Muscle layer of colon (tissue), 2 donors: ENCODE measurements at regions not wholly inside any gene's neighbourhood (a gene's known extent, or its start where the extent isn't known, plus 50 kb on each side); places are given as distances from the start of the nearest gene placed in this dataset.

Source experiments
- H3K27ac ChIP-seq: one replicate; pipeline ENCODE4 v1.7.0; 2013; ENCODE audit warnings: low read depth, mild to moderate bottlenecking, low read length, moderate library complexity
- H3K27me3 ChIP-seq, 2 donors: one replicate each; pipeline ENCODE4 v1.7.0; 2013; ENCODE audit warnings: low read length in 2 of 2, mild to moderate bottlenecking in 2 of 2; ENCODE audit not compliant: insufficient read depth in 2 of 2, control insufficient read depth in 1 of 2
- H3K36me3 ChIP-seq: one replicate; pipeline ENCODE4 v1.7.0; 2013; ENCODE audit warnings: mild to moderate bottlenecking, low read length; ENCODE audit not compliant: insufficient read depth
- H3K4me1 ChIP-seq: one replicate; pipeline ENCODE4 v1.7.0; 2013; ENCODE audit warnings: mild to moderate bottlenecking, low read length; ENCODE audit not compliant: insufficient read depth
- H3K4me3 ChIP-seq, 2 donors: one replicate each; pipeline ENCODE4 v1.7.0; 2013; ENCODE audit warnings: low read length in 2 of 2, low read depth in 1 of 2, mild to moderate bottlenecking in 1 of 2, moderate library complexity in 1 of 2
- H3K9ac ChIP-seq: one replicate; pipeline ENCODE4 v1.7.0; 2013; ENCODE audit warnings: low read length
- H3K9me3 ChIP-seq: one replicate; pipeline ENCODE4 v1.7.0; 2013; ENCODE audit warnings: mild to moderate bottlenecking, low read length
- donor health status: abdominal sarcoma.
- donor health status: Adenocarcinoma of cecum.

DNA sequence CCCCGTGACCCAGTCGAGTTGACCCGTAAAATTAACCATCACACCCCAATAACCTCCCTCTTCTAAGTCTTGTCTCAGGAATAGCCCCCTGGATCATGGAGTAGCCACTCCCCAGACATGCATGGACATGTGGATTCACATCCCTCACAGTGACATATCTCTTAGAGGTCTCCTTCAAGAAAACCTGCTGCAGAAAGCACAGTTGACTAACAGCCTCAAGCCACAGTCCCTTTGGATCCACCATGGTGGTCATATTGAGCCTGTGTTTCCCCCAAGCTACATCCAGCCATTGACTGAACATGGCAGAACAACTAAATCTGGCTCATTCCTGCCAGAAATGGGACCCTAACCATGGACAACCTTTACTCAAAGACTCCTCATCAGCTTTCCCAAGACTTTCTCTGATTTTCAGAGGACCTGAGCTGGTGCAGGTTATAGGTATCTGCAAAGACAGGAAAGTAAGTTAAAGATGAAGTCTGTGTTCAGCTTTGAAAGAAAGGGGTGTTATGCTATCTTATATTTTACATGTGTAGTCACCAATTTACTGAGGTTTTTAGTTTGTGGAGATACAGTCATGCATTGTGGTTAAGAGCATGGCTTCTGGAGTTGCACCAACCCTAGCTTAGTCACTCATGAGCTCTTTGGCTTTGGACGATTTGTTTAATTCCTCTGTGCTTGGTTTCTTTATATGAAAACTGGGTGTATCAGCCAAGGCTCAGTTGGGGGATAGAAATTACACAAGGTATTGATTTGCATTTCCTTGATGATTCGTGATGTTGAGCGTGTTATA, 219.1 kb downstream of the MYLK4 start:
- H3K9me3 ChIP-seq, result no peaks in the 10 kb centered on the region
- no peak overlapping the region for H3K27ac ChIP-seq
- no peaks in the 10 kb centered on the region for H3K36me3 ChIP-seq
- H3K4me1 ChIP-seq, result no peaks in the 10 kb centered on the region
- no peak overlapping the region for H3K4me3 ChIP-seq
- H3K9ac ChIP-seq, result no peak overlapping the region
- H3K27me3 ChIP-seq, result no peaks in the 10 kb centered on the region

GRCh38 chr6:2529211-2529719, 221.5 kb downstream of the MYLK4 start:
- no peaks in the 10 kb centered on the region for H3K36me3 ChIP-seq
- H3K9me3 ChIP-seq, result no peaks in the 10 kb centered on the region
- no peak overlapping the region for H3K4me3 ChIP-seq
- H3K27ac ChIP-seq, result no peak overlapping the region
- no peak overlapping the region for H3K9ac ChIP-seq
- H3K4me1 ChIP-seq, result no peaks in the 10 kb centered on the region
- no peaks in the 10 kb centered on the region for H3K27me3 ChIP-seq

GRCh38 chr6:2528156-2528555, 222.6 kb downstream of the MYLK4 start:
- no peaks in the 10 kb centered on the region for H3K27me3 ChIP-seq
- no peak overlapping the region for H3K9ac ChIP-seq
- no peaks in the 10 kb centered on the region for H3K4me1 ChIP-seq
- H3K27ac ChIP-seq, result no peak overlapping the region
- no peaks in the 10 kb centered on the region for H3K9me3 ChIP-seq
- H3K36me3 ChIP-seq, result no peaks in the 10 kb centered on the region
- H3K4me3 ChIP-seq, result no peak overlapping the region

GRCh38 chr6:2526766-2527165, 224.0 kb downstream of the MYLK4 start:
- no peaks in the 10 kb centered on the region for H3K9me3 ChIP-seq
- H3K27ac ChIP-seq, result no peak overlapping the region
- H3K36me3 ChIP-seq, result no peaks in the 10 kb centered on the region
- no peaks in the 10 kb centered on the region for H3K27me3 ChIP-seq
- H3K4me1 ChIP-seq, result no peaks in the 10 kb centered on the region
- no peak overlapping the region for H3K9ac ChIP-seq
- H3K4me3 ChIP-seq, result no peak overlapping the region

- no peaks in the 10 kb centered on the region for H3K27me3 ChIP-seq
- no peaks in the 10 kb centered on the region for H3K9me3 ChIP-seq
- H3K27ac ChIP-seq, result no peak overlapping the region
- no peaks in the 10 kb centered on the region for H3K36me3 ChIP-seq
- H3K9ac ChIP-seq, result no peak overlapping the region
- H3K4me1 ChIP-seq, result no peaks in the 10 kb centered on the region
- H3K4me3 ChIP-seq, result no peak overlapping the region
Observed at GRCh38 chr6:2524090-2524489, 226.6 kb downstream of the MYLK4 start.

DNA sequence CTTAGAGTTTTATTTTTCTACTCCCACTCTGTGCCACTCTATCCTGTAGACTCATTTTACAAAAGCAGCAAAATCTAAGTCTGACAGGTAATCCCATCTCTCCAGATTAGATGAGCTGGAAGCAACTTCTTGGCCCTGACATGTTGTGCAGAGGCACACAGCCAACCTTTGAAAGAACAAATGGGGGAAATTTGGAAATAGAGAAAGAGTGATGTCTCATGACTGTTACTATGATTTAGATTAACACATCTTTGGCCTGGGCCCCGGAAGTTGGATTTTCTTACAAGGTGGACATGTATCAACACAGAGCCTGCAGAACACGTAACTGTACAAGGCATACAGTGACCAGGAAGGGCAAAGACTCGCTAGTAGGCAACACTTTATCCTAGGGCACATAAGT, 227.7 kb downstream of the MYLK4 start:
- no peaks in the 10 kb centered on the region for H3K4me1 ChIP-seq
- no peaks in the 10 kb centered on the region for H3K36me3 ChIP-seq
- no peak overlapping the region for H3K27ac ChIP-seq
- no peaks in the 10 kb centered on the region for H3K9me3 ChIP-seq
- no peak overlapping the region for H3K9ac ChIP-seq
- no peaks in the 10 kb centered on the region for H3K27me3 ChIP-seq
- no peak overlapping the region for H3K4me3 ChIP-seq

- no peak overlapping the region for H3K4me3 ChIP-seq
Observed at GRCh38 chr6:2522521-2522920, 228.2 kb downstream of the MYLK4 start.

GRCh38 chr6:2517855-2518473, 232.8 kb downstream of the MYLK4 start:
- Histone ChIP-seq H3K27ac (no peak overlapping the region), H3K9ac (no peak overlapping the region), H3K4me3 (no peak overlapping the region), H3K4me1 (no peaks in the 10 kb centered on the region), H3K9me3 (no peaks in the 10 kb centered on the region), H3K27me3 (no peaks in the 10 kb centered on the region), H3K36me3 (no peaks in the 10 kb centered on the region)

More at GRCh38 chr6:2522521-2522920, 228.2 kb downstream of the MYLK4 start:
- no peaks in the 10 kb centered on the region for H3K9me3 ChIP-seq
- H3K4me1 ChIP-seq, result no peaks in the 10 kb centered on the region
- no peak overlapping the region for H3K27ac ChIP-seq
- no peak overlapping the region for H3K9ac ChIP-seq
- no peaks in the 10 kb centered on the region for H3K27me3 ChIP-seq
- no peaks in the 10 kb centered on the region for H3K36me3 ChIP-seq

- no peaks in the 10 kb centered on the region for H3K9me3 ChIP-seq
- H3K36me3 ChIP-seq, result no peaks in the 10 kb centered on the region
- no peak overlapping the region for H3K4me3 ChIP-seq
- no peaks in the 10 kb centered on the region for H3K27me3 ChIP-seq
- no peak overlapping the region for H3K9ac ChIP-seq
- no peaks in the 10 kb centered on the region for H3K4me1 ChIP-seq
- no peak overlapping the region for H3K27ac ChIP-seq
Observed at GRCh38 chr6:2517401-2517800, 233.3 kb downstream of the MYLK4 start.

DNA sequence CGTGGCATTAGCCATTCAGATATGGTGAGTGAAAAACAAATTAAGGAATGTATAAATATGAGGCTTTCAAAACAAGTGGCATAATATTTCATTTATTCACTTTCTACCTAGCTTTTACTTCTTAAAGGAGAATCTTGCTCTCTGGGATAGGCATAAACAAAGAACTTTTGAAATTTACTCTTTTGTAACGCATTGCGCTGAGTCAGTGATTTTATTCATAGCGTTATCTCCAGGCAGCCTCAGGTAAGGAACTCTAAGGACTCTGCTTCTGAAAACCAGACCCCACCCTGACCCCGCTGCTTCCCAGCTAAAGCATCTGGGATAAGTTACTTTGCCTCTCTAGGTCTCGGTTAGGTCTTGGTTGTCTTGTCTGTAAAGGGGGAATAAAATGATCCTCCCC, 234.7 kb downstream of the MYLK4 start:
- H3K36me3 ChIP-seq, result no peaks in the 10 kb centered on the region
- H3K27ac ChIP-seq, result no peak overlapping the region
- no peaks in the 10 kb centered on the region for H3K9me3 ChIP-seq
- H3K4me3 ChIP-seq, result no peak overlapping the region
- no peaks in the 10 kb centered on the region for H3K4me1 ChIP-seq
- no peak overlapping the region for H3K9ac ChIP-seq
- no peaks in the 10 kb centered on the region for H3K27me3 ChIP-seq

DNA sequence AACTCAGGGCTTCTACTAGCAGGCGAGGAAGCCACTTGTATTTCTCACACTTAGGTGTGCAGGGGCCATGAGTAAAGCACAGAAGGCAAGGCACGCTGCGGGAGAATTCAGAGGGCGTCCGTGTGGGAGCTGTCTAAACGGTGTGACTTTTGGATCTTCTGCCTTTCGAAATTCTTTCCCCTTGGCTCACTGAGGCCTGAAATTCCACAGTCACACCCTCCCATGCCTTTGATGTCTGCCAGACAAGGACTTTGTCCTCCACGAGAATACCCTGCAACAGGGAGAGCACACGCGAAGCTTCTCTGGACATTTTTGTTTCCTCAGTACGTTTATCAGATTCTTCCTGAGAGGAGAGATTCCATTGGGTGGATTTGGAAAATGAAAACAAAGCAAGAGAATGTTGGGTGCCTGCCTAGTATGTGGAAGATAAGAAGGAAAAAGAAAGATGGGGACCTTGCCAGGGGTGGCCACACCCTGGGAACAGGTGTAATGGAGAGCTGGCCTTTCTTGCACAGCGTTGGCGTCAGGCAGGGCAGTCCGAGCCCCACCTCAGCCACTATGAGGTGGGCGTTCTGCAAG, 235.7 kb downstream of the MYLK4 start:
- Histone ChIP-seq H3K4me3 (no peak overlapping the region), H3K27me3 (no peaks in the 10 kb centered on the region), H3K4me1 (no peaks in the 10 kb centered on the region), H3K27ac (no peak overlapping the region), H3K36me3 (no peaks in the 10 kb centered on the region), H3K9me3 (no peaks in the 10 kb centered on the region), H3K9ac (no peak overlapping the region)
